ENCODE measurements at regions not wholly inside any gene's neighbourhood (a gene's known extent, or its start where the extent isn't known, plus 50 kb on each side); places are given as distances from the start of the nearest gene placed in this dataset.

- TF ChIP-seq CTCF (IDR thresholded peaks at IDR 0.05; ENCODE audit: insufficient read depth, low read length, poor library complexity, severe bottlenecking) (no peak), EZH2phosphoT487 (conservative IDR thresholded peaks at IDR 0.05; ENCODE audit: low read length) (no peak)
Measured at GRCh38 chr2:226300196-226300886, 499.3 kb downstream of the IRS1 start.
